GM23338 (cell line): ENCODE measurements at regions not wholly inside any gene's neighbourhood (a gene's known extent, or its start where the extent isn't known, plus 50 kb on each side); places are given as distances from the start of the nearest gene placed in this dataset.

Experiments
- ATAC-seq: fragments of 200-7000 bp; cut with Tn5 transposase; 3 replicates; pipeline ENCODE4 v1.9.1; 2020
- DNase-seq: peaks from one replicate; pipeline ENCODE4 v3.0.0-alpha.2; 2015; ENCODE audit warnings: low spot score
- H2AFZ ChIP-seq: fragments of 200-600 bp; sonication (generic); 2 replicates; pipeline ENCODE4 v1.8.0; 2016; ENCODE audit warnings: antibody characterized with exemption, mild to moderate bottlenecking, moderate library complexity
- H3F3A ChIP-seq: fragments of 200-600 bp; sonication (generic); replicated peaks from 2 replicates; pipeline ENCODE4 v1.8.0; 2017; ENCODE audit warnings: antibody characterized with exemption, mixed run types, low read depth
- H3K27ac ChIP-seq: fragments of 200-600 bp; sonication (generic); 2 replicates; pipeline ENCODE4 v1.6.1; 2016; ENCODE audit warnings: low read depth
- H3K27me3 ChIP-seq: fragments of 200-600 bp; sonication (generic); 2 replicates; pipeline ENCODE4 v1.8.0; 2016; ENCODE audit warnings: mild to moderate bottlenecking, mixed run types, moderate library complexity; ENCODE audit not compliant: insufficient read depth
- H3K36me3 ChIP-seq: fragments of 200-600 bp; sonication (generic); 2 replicates; pipeline ENCODE4 v1.8.0; 2016; ENCODE audit warnings: mild to moderate bottlenecking; ENCODE audit not compliant: insufficient read depth
- H3K4me1 ChIP-seq: fragments of 200-600 bp; sonication (generic); 2 replicates; pipeline ENCODE4 v1.8.0; 2016; ENCODE audit warnings: mild to moderate bottlenecking, moderate library complexity; ENCODE audit not compliant: insufficient read depth
- H3K4me2 ChIP-seq: fragments of 200-600 bp; sonication (generic); 2 replicates; pipeline ENCODE4 v1.7.1; 2017; ENCODE audit warnings: mixed run types
- H3K4me3 ChIP-seq: fragments of 200-600 bp; sonication (generic); 2 replicates; pipeline ENCODE4 v1.6.1; 2016; ENCODE audit warnings: mixed run types
- H3K79me2 ChIP-seq: fragments of 200-600 bp; sonication (generic); replicated peaks from 2 replicates; pipeline ENCODE4 v1.8.0; 2017; ENCODE audit warnings: mild to moderate bottlenecking; ENCODE audit not compliant: insufficient read depth
- H3K9me2 ChIP-seq: fragments of 200-600 bp; sonication (generic); 2 replicates; pipeline ENCODE4 v1.8.0; 2017; ENCODE audit not compliant: insufficient read depth
- H4K20me1 ChIP-seq: fragments of 200-600 bp; sonication (generic); replicated peaks from 2 replicates; pipeline ENCODE4 v1.8.0; 2017; ENCODE audit warnings: mild to moderate bottlenecking; ENCODE audit not compliant: insufficient read depth
- H3K27ac Mint-ChIP-seq: 2 replicates; pipeline ENCODE4 v1.8.0; 2020; ENCODE audit warnings: inconsistent platforms, mild to moderate bottlenecking, moderate library complexity, mixed read lengths
- H3K27me3 Mint-ChIP-seq: 3 replicates; pipeline ENCODE4 v1.8.0; 2022; ENCODE audit warnings: low read depth, mild to moderate bottlenecking, moderate library complexity, mixed read lengths, inconsistent platforms; ENCODE audit not compliant: insufficient read depth, poor library complexity
- H3K36me3 Mint-ChIP-seq: 3 replicates; pipeline ENCODE4 v1.8.0; 2021; ENCODE audit warnings: low read depth, mild to moderate bottlenecking, inconsistent platforms, moderate library complexity, mixed read lengths
- H3K4me1 Mint-ChIP-seq: 3 replicates; pipeline ENCODE4 v1.8.0; 2020; ENCODE audit warnings: mild to moderate bottlenecking, inconsistent platforms, mixed read lengths
- H3K4me3 Mint-ChIP-seq: 3 replicates; pipeline ENCODE4 v1.8.0; 2021; ENCODE audit warnings: moderate library complexity, mild to moderate bottlenecking, inconsistent platforms, mixed read lengths
- H3K9me3 Mint-ChIP-seq: 3 replicates; pipeline ENCODE4 v1.8.0; 2020; ENCODE audit warnings: moderate library complexity, mild to moderate bottlenecking, inconsistent platforms, mixed read lengths
- CREB1 ChIP-seq: fragments of 250-450 bp; sonication (Bioruptor Pico); IDR thresholded peaks from 2 replicates; pipeline ENCODE4 v1.5.0; 2020; ENCODE audit warnings: low read depth, mild to moderate bottlenecking, moderate library complexity
- CTCF ChIP-seq, 2 experiments: fragments of 200-600 bp in 1 of 2; sonication (generic) in 1 of 2; conservative IDR thresholded peaks; 2 replicates each; pipeline versions ENCODE4 v1.5.1 to v1.6.1; 2016 to 2017; ENCODE audit warnings: antibody characterized with exemption in 2 of 2, low read depth in 2 of 2, mild to moderate bottlenecking in 2 of 2, moderate library complexity in 1 of 2
- ETS1 ChIP-seq: IDR thresholded peaks from 2 replicates; pipeline ENCODE4 v1.6.1; 2016; ENCODE audit warnings: antibody characterized with exemption
- EZH2 ChIP-seq: fragments of 200-600 bp; sonication (generic); IDR thresholded peaks from one replicate; pipeline ENCODE4 v1.8.0; 2017; ENCODE audit warnings: antibody characterized with exemption, mild to moderate bottlenecking, low read depth; ENCODE audit not compliant: unreplicated experiment
- EZH2phosphoT487 ChIP-seq: fragments of 200-600 bp; sonication (generic); IDR thresholded peaks from one replicate; pipeline ENCODE4 v1.8.1; 2018; ENCODE audit warnings: antibody characterized with exemption; ENCODE audit not compliant: unreplicated experiment
- JUNB ChIP-seq: IDR thresholded peaks from one replicate; pipeline ENCODE4 v1.6.1; 2016; ENCODE audit warnings: antibody characterized with exemption; ENCODE audit not compliant: unreplicated experiment
- NANOG ChIP-seq: IDR thresholded peaks from 2 replicates; pipeline ENCODE4 v1.6.1; 2016; ENCODE audit warnings: antibody characterized with exemption, borderline replicate concordance
- POLR2AphosphoS5 ChIP-seq: IDR thresholded peaks from 2 replicates; pipeline ENCODE4 v1.6.1; 2016; ENCODE audit warnings: antibody characterized with exemption, low read depth
- STAT1 ChIP-seq: IDR thresholded peaks from one replicate; pipeline ENCODE4 v1.6.1; 2016; ENCODE audit warnings: antibody characterized with exemption; ENCODE audit not compliant: unreplicated experiment
- ZNF114 ChIP-seq: fragments of 250-450 bp; sonication (Bioruptor Pico); IDR thresholded peaks from 2 replicates; pipeline ENCODE4 v1.5.0; 2020; ENCODE audit warnings: mild to moderate bottlenecking, moderate library complexity
- ZNF331 ChIP-seq: fragments of 250-450 bp; sonication (Bioruptor Pico); IDR thresholded peaks from 2 replicates; pipeline ENCODE4 v1.5.0; 2020; ENCODE audit warnings: low read depth, mild to moderate bottlenecking, moderate library complexity
- ZNF462 ChIP-seq: fragments of 250-450 bp; sonication (Bioruptor Pico); IDR thresholded peaks from 2 replicates; pipeline ENCODE4 v1.5.0; 2020; ENCODE audit warnings: mild to moderate bottlenecking, moderate library complexity

- H3K36me3 ChIP-seq: no peaks in the 10 kb centered on the region
- Mint-ChIP-seq H3K9me3 (no peaks in the 10 kb centered on the region), H3K27me3 (peaks cover 4% of the 10 kb centered on the region), H3K4me1 (peaks cover 13% of the 10 kb centered on the region), H3K27ac (no peak overlapping the region), H3K36me3 (no peaks in the 10 kb centered on the region), H3K4me3 (no peak overlapping the region)
- no peak overlapping the region for H3K4me2 ChIP-seq
- H3K4me1 ChIP-seq: no peaks in the 10 kb centered on the region
- no peak overlapping the region for H3K4me3 ChIP-seq
- H3K27me3 ChIP-seq: no peaks in the 10 kb centered on the region
- H4K20me1 ChIP-seq: no peaks in the 10 kb centered on the region
- DNase-seq: no peak
- TF ChIP-seq CTCF (conservative IDR thresholded peaks at IDR 0.05; ENCODE audit: low read depth in 2 of 2): no peak
- no peak overlapping the region for H3K27ac ChIP-seq
- no peak for ATAC-seq
- H3K79me2 ChIP-seq: no peaks in the 10 kb centered on the region
- H2AFZ ChIP-seq: no peak overlapping the region
- H3F3A ChIP-seq: no peaks in the 10 kb centered on the region
- peaks cover 9% of the 10 kb centered on the region for H3K9me2 ChIP-seq
These were observed 53.8 kb upstream of the PAPPA start for GRCh38 chr9:116099821-116100220.

DNA sequence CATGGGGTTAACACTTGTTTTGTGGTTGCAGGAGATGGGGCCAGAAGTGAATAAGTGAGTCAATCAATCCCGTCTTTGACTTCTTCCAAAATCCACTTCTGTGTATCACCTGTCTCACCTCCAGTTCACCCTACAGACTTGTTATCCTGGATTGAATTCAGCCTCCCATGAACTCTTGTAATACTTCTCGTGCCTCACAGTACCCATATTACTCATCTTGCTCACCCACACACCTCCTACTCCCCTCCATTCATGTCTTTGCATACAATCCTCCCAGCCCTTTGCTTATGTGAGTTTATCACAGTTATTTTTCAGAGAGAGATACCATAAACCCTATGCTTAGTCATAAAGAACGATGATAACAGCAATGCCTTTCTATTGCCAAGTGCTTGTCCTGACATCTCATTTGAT, 52.9 kb upstream of the PAPPA start:
- H3K27ac Mint-ChIP-seq: no peak overlapping the region
- H3K4me1 Mint-ChIP-seq: peaks cover 11% of the 10 kb centered on the region
- ATAC-seq (no peak), DNase-seq (no peak)
- H3K27me3 ChIP-seq: no peaks in the 10 kb centered on the region
- H3F3A ChIP-seq: no peaks in the 10 kb centered on the region
- H4K20me1 ChIP-seq: no peaks in the 10 kb centered on the region
- no peak overlapping the region for H3K4me3 Mint-ChIP-seq
- no peaks in the 10 kb centered on the region for H3K36me3 ChIP-seq
- H3K4me3 ChIP-seq: no peak overlapping the region
- TF ChIP-seq EZH2 (no peak), ETS1 (no peak), CTCF (conservative IDR thresholded peaks at IDR 0.05; ENCODE audit: low read depth in 2 of 2) (no peak), ZNF462 (CRISPR knock-in tag) (no peak), ZNF114 (CRISPR knock-in tag) (no peak), JUNB (no peak), NANOG (no peak), ZNF331 (CRISPR knock-in tag) (no peak), CREB1 (CRISPR knock-in tag) (no peak), EZH2phosphoT487 (no peak), STAT1 (no peak), POLR2AphosphoS5 (no peak)
- H3K27me3 Mint-ChIP-seq: peaks cover 4% of the 10 kb centered on the region
- H2AFZ ChIP-seq: no peak overlapping the region
- H3K4me2 ChIP-seq: no peak overlapping the region
- no peaks in the 10 kb centered on the region for H3K36me3 Mint-ChIP-seq
- peaks cover 9% of the 10 kb centered on the region for H3K9me2 ChIP-seq
- H3K9me3 Mint-ChIP-seq: no peaks in the 10 kb centered on the region
- H3K79me2 ChIP-seq: no peaks in the 10 kb centered on the region
- no peaks in the 10 kb centered on the region for H3K4me1 ChIP-seq
- no peak overlapping the region for H3K27ac ChIP-seq
